Coronary artery (tissue), 2 donors: ENCODE measurements at regions not wholly inside any gene's neighbourhood (a gene's known extent, or its start where the extent isn't known, plus 50 kb on each side); places are given as distances from the start of the nearest gene placed in this dataset.

Experiments used
- DNase-seq: peaks from one replicate; pipeline ENCODE4 v3.0.0-alpha.2; 2017; ENCODE audit warnings: low spot score
- H3K27ac ChIP-seq, 2 donors: fragments of 200-600 bp; sonication (generic); one replicate each; pipeline ENCODE4 v1.5.1; 2016 to 2019
- H3K4me3 ChIP-seq: fragments of 200-600 bp; sonication (generic); 2 replicates; pipeline ENCODE4 v1.5.1; 2016; ENCODE audit warnings: mild to moderate bottlenecking, moderate library complexity
- TF ChIP-seq, protein P1 (sequence below): fragments of 200-600 bp; sonication (generic); IDR thresholded peaks from one replicate; pipeline ENCODE4 v1.5.1; 2019; ENCODE audit warnings: antibody characterized with exemption

DNA sequence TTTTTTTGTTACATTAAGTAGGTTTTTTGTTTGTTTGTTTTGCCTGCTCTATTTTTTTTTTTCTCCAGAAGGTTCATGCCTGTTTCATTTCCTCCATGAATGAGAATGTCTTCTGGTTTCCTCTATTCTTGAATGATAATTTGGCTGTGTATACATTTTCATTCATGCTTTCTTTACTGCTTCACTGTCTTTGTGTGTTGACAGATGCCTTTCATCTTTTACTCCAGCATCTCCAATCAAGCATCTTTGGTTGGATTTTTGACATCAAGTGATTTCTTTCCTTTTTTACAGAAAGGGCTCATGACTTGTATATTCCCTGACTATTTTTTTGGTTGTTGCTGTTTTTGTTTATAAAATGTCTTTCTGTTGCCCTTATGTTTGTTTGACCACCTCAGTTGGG, 156.5 kb downstream of the MDFIC start:
- no peak overlapping the region for H3K27ac ChIP-seq
- no peak for DNase-seq
- H3K4me3 ChIP-seq: no peak overlapping the region
- TF ChIP-seq, protein P1, sequence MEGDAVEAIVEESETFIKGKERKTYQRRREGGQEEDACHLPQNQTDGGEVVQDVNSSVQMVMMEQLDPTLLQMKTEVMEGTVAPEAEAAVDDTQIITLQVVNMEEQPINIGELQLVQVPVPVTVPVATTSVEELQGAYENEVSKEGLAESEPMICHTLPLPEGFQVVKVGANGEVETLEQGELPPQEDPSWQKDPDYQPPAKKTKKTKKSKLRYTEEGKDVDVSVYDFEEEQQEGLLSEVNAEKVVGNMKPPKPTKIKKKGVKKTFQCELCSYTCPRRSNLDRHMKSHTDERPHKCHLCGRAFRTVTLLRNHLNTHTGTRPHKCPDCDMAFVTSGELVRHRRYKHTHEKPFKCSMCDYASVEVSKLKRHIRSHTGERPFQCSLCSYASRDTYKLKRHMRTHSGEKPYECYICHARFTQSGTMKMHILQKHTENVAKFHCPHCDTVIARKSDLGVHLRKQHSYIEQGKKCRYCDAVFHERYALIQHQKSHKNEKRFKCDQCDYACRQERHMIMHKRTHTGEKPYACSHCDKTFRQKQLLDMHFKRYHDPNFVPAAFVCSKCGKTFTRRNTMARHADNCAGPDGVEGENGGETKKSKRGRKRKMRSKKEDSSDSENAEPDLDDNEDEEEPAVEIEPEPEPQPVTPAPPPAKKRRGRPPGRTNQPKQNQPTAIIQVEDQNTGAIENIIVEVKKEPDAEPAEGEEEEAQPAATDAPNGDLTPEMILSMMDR: no peak

DNA sequence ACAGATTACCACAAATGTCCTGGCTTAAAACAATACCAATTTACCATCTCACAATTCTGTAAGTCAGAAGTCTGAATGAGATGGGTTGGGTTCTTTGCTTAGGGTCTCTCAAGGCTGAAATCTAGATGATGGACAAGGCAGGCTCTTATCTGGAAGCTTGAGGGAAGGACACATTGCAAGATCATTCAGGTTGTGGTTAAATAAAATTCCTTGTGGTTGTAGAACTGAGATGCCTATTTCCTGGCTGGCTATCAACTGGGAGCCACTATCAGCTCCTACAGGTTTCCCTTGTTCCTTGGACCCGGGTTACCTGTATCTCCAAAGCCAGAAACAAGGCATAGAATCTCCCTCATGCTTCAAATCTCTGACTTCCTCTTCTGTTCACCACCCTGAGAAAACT, 148.4 kb downstream of the MDFIC start:
- no peak for DNase-seq
- no peak overlapping the region for H3K4me3 ChIP-seq
- no peak overlapping the region for H3K27ac ChIP-seq
- TF ChIP-seq, protein P1: no peak
